HG03066 (cell line): ENCODE measurements at regions not wholly inside any gene's neighbourhood (a gene's known extent, or its start where the extent isn't known, plus 50 kb on each side); places are given as distances from the start of the nearest gene placed in this dataset.

Source experiments
- ATAC-seq: cut with Tn5 transposase; IDR thresholded peaks from one replicate; pipeline ENCODE4 v1.9.1; 2021; ENCODE audit warnings: low read depth; ENCODE audit not compliant: unreplicated experiment

DNA sequence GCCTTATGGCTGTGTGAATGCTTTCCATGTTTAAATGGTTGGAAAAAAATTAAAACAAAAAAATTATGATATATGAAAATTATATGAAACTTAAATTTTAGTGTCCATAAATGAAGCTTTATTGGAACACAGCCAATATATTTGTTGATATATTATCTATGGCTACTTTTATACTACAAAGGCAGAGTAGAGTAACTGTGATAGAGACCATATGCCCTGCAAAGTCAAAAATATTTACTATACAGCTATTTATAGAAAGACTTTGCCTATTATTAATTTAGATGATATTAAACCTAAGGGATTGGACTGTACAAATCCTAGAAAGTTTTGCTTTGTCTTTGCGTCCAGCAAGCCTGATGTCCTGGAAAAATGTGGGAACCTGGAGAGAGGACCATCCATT, 518.3 kb upstream of the JAG1 start:
- no peak for ATAC-seq

DNA sequence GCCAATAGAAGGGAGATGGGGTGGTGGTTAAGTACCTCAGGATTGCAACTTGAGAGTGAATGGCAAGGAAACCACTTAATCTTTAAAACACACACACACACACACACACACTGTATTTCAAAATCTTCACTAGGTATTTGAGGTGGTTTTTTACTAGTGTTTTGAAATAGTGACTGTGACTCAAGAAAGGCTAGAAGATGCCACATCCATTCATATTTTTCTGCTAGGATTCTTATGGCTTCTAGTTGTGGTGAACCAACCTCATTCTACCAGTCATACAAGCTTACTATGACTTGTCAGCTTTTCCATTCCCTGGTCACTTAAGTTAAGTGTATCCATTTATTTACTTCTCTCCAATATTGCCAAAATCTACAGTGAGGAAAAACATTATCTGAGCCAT, 519.4 kb upstream of the JAG1 start:
- ATAC-seq, result no peak

- ATAC-seq, result no peak
Observed at GRCh38 chr20:11195169-11195568, 521.4 kb upstream of the JAG1 start.

DNA sequence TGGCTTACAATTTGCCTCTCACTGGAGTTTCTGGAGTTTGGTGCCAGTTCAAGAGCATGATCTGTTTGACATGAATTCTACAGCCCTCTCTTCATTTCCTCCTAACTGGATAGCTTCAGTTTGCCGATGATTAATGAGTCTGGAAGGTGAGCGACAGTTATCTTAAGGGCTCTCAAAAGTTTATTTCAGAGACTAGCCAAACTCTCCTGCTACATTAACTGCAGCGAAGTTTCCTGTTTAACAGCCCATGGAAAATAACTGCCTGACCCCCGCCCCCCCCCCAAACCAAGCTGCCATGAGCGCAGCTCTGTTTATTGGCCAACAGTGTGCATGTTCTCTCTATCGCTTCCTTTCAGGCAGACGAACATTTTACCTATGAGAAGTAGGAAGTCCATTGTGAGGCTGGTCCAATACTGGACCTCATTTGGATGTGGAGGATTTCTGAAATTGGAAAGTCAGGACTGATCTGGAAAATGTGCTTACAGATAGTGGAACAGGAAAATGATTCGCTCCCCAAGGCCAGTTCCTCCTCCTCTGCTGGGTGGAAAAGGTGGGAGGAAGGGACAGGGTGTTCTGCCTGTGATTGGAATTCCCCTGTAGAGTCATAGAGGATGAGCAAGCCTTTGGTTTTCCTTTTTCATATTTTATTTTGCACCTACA, 522.2 kb upstream of the JAG1 start:
- ATAC-seq, result no peak

DNA sequence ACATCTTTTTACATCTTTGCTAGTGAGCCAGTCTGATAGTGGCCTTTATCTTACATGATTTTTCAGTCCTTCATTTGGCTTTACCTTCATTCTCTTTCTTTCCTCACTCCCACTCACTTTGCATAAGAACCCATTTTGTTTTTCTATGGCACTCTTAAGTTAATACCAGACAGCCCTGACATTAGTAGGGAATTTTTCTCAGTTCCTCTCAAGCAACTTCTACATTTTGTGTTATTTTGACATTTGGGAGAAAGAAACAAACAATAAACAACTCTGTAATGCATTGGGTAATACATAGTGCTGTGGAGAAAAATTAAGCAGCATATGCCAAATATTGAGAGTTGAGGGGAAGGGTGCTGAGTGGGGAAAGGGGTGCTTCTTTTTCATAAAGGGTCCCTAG, 524.1 kb upstream of the JAG1 start:
- ATAC-seq, result no peak

GRCh38 chr20:11200423-11200822, 526.6 kb upstream of the JAG1 start:
- no peak for ATAC-seq

DNA sequence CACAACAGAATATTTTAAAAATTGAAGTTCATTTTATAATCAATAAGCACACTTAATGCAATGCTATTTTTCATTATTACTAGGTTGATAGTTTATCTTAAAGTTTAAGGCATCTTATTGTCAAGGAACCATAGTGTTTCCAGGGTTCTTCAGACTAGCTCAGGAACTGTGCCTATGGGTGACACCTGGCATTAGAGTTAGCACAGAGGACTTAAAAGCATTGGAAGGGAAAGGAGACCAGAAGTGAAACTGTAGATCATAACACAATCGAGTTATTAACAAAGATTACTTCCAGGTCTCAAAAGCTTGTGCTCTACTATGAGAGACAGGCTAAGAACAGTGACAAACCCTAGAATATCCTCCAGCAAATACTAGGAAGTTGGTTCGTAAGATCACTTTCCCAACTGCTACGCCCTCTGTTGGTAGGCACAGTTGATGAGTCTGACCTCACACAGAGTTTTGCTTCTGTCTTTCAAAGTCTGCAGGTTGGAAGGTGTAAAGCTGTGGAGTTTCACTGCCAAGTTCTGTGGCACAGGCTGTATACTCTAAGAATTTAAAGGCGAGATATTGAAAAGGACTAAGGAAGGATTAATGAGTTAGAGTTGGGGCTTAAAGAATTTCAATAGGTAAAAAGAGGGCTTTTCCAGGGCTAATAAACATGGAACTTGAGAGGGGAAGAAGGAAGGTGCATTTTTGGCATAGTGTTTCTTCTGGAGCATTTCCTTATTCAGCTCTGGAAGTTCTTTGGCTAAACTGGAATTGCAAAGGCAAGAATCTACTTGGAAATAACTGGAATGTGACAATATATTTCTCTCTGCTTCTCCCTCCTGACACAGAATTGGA, 531.3 kb upstream of the JAG1 start:
- peak; percentile 80 for ATAC-seq

- no peak for ATAC-seq
Observed at GRCh38 chr20:11205769-11206362, 532.1 kb upstream of the JAG1 start.

DNA sequence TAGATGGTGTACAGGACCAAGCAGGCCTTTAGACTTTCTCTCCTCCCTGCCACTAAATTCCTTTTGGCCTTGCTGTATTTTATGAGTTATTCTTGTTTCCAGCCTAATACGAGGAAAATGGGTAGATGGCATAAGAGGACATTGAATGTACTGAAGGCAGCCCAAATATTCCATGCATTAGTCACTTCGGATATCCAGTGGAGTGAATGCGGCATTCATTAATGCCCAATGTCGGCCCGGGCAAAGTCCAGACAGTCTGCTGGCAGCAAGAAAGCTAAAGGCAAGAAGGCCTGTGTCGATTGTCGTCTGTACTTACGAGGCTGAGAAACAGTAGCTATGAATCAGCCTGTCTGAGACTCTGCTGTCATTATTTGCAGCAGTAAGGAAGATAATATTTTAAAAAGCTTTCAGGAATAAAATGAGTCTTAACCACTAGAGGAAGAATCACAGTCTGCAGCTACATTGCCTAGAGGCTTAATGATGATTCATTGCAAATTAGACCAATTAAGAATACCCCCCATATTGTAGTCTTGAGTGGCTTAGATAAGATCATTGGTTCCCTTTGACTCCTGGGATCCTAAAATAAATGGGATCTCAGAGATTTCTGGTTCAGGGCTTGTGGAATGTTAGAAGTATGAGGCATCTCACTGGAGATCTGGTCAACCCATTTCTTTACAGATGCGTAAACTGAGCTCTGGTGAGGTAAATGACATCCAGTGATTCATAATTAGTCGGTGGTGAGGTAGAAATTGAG, 534.1 kb upstream of the JAG1 start:
- no peak for ATAC-seq

DNA sequence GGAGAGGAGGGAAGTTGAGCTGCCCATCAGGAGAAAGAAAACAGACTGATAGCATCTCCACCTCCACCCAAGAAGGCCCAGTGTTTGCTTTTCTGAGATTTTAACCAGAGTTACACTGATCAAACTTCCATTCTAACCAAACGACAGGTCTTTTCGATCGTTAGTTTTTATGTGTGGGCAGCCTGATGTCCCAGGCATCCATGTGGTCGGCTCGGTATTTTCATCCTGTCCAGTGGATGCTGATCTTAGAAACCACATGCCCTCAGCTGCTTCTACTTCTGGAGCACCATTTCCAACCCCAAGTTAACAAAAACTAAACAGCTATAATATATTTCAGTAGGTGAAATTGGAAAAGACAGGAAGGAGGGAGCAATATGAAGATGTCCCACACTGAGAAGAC, 536.8 kb upstream of the JAG1 start:
- no peak for ATAC-seq

DNA sequence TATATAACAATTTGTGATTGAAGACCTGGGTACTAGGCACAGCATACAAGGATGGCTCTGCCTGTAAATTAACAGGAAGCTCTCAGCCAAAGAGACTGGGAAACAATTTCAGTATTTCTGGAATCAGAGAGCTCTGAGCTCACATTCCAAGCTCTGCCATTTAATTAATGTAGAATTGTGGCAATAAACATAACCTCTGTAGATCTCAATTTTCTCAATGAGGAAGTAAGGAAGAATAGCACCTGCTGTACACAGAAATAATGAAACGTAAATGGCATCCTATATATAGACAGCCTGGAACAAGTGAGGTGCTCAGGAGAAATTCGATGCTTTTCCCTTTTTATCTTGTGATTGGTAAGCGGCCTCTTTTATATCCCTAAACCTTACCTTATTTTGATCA, 538.5 kb upstream of the JAG1 start:
- no peak for ATAC-seq

DNA sequence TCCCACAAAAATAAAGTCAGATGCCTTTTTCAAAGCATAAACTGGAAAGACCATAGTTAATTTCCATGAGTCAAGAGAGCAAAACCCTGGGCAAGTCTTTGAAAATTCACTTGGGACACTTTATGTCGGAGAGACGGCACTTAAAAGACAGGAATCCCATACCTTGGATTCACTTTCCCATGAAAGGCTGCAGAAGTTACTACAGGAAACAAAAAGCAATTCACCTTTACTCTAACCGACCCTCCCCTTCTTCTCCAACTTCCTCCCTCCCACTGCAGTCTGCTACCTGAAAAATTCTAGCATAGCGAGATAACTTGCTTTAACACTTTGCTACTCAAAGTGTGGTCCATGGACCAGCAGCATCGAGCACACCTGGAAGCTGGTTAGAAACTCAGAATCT, 539.1 kb upstream of the JAG1 start:
- ATAC-seq, result no peak

- no peak for ATAC-seq
Observed at GRCh38 chr20:11214256-11214840, 540.5 kb upstream of the JAG1 start.

DNA sequence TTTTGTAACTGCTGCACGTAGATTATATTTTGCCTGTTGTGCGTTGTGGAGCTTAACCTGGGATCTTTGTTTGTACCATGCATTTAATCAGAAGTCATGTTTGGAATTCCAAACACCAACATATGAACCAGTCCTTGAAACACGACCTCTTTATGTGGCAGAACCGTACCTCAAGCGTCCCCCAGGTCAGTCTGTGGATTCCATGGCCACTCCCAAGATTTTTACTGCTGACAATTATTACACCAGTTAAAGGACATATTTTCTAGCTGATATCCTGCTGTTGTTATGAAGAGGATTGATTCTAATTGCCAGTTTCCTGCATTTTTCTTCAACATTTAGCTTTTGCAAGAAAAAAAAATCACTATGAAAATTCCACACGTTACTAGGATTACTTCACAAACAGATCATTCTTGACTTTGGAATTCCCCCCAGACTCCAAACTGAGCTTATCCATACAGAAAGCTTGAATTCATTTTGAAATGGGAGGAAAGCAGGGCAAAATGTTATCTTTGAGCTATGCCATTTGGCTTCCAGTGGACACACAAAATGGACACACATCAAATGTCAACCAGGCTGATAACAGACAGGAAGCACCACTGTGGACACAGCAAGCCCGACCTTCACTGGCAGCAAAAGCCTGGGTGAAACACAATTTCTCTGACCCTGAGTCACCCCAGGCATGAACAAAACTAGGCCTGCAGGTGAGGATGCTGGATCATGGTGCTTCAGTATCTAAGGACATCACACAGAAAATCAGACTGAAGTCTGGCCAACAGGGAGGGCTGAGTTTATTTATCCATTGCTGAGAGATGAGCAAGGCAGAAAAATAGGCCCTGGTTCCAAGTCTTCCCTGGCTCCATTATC, 542.9 kb upstream of the JAG1 start:
- ATAC-seq, result no peak

DNA sequence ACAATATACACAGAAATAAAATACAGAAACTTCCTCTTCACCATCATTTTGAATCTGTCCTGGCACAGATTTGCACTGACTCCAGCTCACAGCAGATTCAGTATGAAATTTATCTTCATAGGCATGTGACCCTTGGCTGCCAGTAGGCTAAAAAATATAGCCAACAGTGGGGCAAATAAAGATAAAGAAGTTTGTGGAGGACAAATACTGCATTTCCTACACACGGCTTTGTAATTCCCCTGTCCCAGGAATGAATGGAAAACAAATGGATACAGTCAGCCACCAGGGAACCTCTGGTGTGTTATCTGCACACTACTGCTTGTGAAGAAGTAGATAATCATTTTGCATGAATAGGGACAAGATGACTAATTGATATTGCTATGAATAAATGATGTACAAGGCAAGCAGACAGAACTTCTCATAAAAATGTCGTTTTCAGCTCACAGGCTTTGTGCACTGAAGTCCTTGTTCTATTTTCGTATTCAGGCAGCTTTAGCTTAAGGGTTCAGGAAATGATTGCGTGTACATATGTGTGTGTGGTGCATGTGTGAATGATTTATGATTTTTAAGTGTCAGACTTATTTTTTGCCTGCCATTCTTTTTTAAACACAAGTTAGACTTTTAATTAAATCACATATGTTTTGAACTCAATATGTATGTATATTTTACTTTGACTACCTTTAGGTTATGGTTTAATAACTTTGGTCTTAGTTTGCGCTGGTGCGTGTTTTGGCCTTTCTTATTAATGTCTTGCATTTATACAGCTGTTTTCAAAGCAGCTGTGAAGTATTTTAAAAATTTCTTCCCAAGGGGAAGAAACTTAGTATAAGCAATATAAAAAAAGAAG, 543.8 kb upstream of the JAG1 start:
- no peak for ATAC-seq

- no peak for ATAC-seq
Observed at GRCh38 chr20:11218173-11218680, 544.4 kb upstream of the JAG1 start.

DNA sequence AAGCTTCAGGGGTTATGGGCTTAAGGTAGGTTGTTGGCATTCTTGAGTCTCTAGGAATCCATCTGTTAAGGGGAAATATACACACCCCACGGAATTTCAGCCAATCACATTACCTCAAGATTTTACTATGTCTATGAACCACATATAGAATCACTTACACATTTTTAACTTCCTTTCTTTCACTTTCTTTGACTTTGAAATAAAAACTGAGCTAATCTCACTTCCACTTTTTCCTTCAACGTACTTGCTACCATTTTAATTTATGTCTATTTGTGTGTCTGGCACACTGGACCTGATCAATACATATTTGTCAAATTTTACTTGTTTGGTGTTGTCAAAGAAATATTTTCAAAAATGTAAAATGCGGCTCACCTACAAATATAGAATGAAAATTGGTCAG, 545.4 kb upstream of the JAG1 start:
- no peak for ATAC-seq

DNA sequence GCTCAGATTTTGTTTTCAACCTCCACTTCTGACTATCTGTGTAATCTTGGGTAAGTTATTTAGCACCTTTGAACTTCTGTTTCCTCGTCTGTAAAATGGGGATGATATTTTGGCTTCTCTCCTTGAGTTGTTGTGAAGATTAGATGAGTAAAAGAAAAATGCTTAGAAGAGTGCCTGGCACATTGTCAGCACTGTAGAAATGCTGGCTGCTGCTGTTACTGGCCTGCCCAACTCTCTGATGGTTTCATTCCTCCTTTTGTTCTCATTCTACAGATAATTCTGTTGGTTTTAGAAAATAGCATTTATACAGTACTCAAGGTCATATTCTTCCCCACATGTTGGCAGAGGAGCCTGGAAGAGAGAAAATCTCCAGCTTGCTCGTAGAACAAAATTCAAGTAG, 547.2 kb upstream of the JAG1 start:
- no peak for ATAC-seq

DNA sequence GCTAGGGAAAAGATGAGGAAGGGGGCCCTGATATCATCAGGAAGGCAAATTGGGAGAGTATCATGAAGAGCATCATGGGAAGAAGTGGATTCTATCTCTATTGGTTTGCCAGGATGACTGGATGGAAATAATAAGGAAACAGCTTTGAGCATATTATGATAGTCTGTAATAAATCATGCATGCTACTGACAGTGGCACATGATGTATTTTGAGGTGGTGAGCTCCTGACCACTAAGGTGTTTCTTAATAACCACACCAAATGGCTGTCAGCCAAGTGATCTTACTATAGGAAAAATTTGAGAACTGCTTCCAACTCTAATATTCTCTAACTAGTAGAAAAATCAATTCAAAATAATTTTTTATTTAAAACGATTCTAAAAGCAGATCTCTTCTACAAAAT, 548.4 kb upstream of the JAG1 start:
- no peak for ATAC-seq
